ENCODE measurements at regions not wholly inside any gene's neighbourhood (a gene's known extent, or its start where the extent isn't known, plus 50 kb on each side); places are given as distances from the start of the nearest gene placed in this dataset.

- WGBS, 2 donors, result 44% methylated on average over 5 of the region's 5 CpGs
Observed at GRCh38 chr14:37650356-37651037, 55.1 kb downstream of the TTC6 start.

GRCh38 chr14:37652042-37652441, 56.6 kb downstream of the TTC6 start:
- TF ChIP-seq CTCF (IDR thresholded peaks at IDR 0.05), result no peak
- DNase-seq (no peak), FAIRE-seq (no peak), ATAC-seq (no peak)
- no peak overlapping the region for H3K27ac ChIP-seq
- H3K4me1 ChIP-seq, result no peaks in the 10 kb centered on the region
- 84 to 85% methylated on average over 4 of the region's 4 CpGs for WGBS, 2 donors
- H3K4me3 ChIP-seq, result no peak overlapping the region
- intact Hi-C loops (cut with DNase I), result no loop called here
- H3K9me3 ChIP-seq, result no peaks in the 10 kb centered on the region
- H3K27me3 ChIP-seq, result no peaks in the 10 kb centered on the region
- no peaks in the 10 kb centered on the region for H3K36me3 ChIP-seq

More at GRCh38 chr14:37650356-37651037, 55.1 kb downstream of the TTC6 start:
- H3K4me3 ChIP-seq, result no peak overlapping the region
- H3K27me3 ChIP-seq, result no peaks in the 10 kb centered on the region
- no peaks in the 10 kb centered on the region for H3K4me1 ChIP-seq
- TF ChIP-seq CTCF (IDR thresholded peaks at IDR 0.05), result no peak
- no peaks in the 10 kb centered on the region for H3K9me3 ChIP-seq
- H3K36me3 ChIP-seq, result no peaks in the 10 kb centered on the region
- DNase-seq, result no peak
- intact Hi-C loops (cut with DNase I), result no loop called here
- FAIRE-seq, result no peak
- ATAC-seq, result no peak
- no peak overlapping the region for H3K27ac ChIP-seq

GRCh38 chr14:37655418-37655817, 60.0 kb downstream of the TTC6 start:
- Histone ChIP-seq H3K4me1 (no peaks in the 10 kb centered on the region), H3K4me3 (no peak overlapping the region), H3K9me3 (no peaks in the 10 kb centered on the region), H3K36me3 (no peaks in the 10 kb centered on the region), H3K27ac (no peak overlapping the region), H3K27me3 (no peaks in the 10 kb centered on the region)
- FAIRE-seq (no peak), ATAC-seq (no peak), DNase-seq (no peak)
- intact Hi-C loops (cut with DNase I), result no loop called here
- TF ChIP-seq CTCF (IDR thresholded peaks at IDR 0.05), result no peak
- 87% methylated on average over 1 of the region's 1 CpG for WGBS, 2 donors

GRCh38 chr14:37658156-37658555, 62.7 kb downstream of the TTC6 start:
- Histone ChIP-seq H3K9me3 (no peaks in the 10 kb centered on the region), H3K36me3 (no peaks in the 10 kb centered on the region), H3K27ac (no peak overlapping the region), H3K4me1 (no peaks in the 10 kb centered on the region), H3K4me3 (no peak overlapping the region), H3K27me3 (no peaks in the 10 kb centered on the region)
- ATAC-seq (no peak), FAIRE-seq (no peak), DNase-seq (no peak)
- no peak for TF ChIP-seq CTCF (IDR thresholded peaks at IDR 0.05)
- intact Hi-C loops (cut with DNase I), result no loop called here

- intact Hi-C loops (cut with DNase I), result no loop called here
- H3K27ac ChIP-seq, result no peak overlapping the region
- no peaks in the 10 kb centered on the region for H3K4me1 ChIP-seq
- H3K9me3 ChIP-seq, result no peaks in the 10 kb centered on the region
- no peak for ATAC-seq
- no peaks in the 10 kb centered on the region for H3K36me3 ChIP-seq
- no peak for TF ChIP-seq CTCF (IDR thresholded peaks at IDR 0.05)
- H3K4me3 ChIP-seq, result no peak overlapping the region
- FAIRE-seq, result no peak
- H3K27me3 ChIP-seq, result no peaks in the 10 kb centered on the region
- DNase-seq, result no peak
Observed at GRCh38 chr14:37663498-37663897, 68.1 kb downstream of the TTC6 start.
